ENCODE measurements at regions not wholly inside any gene's neighbourhood (a gene's known extent, or its start where the extent isn't known, plus 50 kb on each side); places are given as distances from the start of the nearest gene placed in this dataset.

DNA sequence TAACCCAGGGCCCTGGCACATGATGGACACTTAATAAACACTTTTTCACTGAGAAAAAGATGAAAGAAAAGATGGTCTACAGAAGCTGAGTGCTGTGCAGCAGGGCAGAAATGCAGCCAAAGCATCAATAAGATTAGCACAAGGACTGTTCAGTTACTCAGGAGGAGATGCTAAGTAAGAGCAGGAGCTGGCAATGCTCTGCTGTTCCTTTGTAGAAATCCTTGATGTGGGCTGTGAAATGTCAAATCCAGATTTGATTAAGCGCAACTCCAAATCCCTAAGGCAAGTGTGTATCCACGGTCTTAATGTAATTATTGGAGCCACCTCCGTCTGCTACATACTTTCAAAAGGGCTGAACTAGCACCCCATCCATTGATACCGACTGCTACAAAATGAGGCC lies 151.8 kb upstream of the BTG1 start:
- no peak for DNase-seq

DNA sequence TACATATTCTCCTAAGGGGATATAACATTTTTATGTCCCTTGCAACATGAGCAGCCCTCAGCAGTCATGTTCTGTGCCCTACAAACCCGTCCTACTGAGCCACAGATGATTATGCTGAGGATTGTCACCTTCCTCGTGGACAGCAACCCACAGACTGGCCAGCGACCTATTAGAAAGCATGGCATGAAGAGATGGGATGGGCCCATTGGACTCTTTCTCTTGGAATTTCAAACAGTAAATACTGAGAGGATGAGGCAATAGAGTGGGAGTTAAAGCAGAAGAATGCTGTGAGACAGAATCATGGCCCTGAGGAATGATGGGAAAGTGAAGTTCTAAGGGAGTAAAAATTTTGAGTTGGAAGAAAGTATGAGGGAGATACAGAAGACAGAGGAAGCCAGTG lies 149.9 kb upstream of the BTG1 start:
- DNase-seq: no peak

DNA sequence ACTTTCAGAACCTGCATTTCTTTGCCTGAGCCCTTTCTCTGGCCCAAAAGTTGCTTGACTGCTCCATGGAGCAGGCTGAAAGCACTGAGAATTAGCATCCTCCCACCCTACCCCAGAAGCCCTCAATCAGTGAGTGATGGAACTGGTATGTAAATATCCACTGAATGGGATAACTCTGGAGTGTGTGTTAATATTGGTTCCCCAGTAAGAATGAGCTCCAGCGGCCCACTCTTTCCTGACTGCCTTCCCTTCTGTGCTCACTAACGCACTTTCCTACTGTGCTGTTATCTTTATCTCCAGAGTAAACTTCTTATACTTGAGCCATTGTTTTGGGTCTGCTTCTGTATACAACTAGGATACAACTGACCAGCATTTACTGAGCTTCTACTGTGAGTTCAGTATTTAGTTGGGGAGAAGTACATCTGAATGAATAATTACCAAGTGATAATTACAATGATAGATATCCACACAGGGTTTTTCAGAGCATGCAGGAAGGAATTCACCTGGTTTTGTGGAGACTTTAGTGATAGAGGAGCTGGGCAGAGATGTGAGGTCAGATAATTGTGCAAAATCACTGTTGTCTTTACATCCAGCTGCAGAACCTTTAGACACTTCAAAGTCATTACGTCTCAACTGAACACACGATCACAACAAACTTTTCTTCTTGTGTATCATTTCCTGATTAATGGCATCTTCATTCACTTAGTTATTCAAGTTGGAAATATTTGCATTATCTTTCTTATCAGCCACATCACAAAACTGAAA lies 149.2 kb upstream of the BTG1 start:
- DNase-seq: no peak

DNA sequence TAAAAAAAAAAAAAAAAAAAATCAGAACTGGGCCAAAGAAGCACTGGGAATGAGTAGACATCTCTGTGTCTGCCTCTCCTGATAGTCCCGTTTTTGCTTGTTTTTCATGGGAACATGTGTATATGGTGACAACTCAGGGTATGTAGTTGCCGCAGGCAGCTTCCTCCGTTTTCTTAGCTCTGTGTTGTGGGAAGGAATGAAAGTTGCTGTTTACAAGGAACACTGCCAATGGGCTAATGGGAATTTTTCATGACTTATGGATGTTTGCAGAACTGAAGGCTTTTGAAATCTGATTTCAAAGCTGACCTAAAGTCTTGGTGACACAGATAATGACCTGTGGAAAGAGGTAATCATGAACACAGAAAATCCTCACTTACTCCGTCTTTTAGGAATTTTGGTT lies 146.4 kb upstream of the BTG1 start:
- DNase-seq: no peak

DNA sequence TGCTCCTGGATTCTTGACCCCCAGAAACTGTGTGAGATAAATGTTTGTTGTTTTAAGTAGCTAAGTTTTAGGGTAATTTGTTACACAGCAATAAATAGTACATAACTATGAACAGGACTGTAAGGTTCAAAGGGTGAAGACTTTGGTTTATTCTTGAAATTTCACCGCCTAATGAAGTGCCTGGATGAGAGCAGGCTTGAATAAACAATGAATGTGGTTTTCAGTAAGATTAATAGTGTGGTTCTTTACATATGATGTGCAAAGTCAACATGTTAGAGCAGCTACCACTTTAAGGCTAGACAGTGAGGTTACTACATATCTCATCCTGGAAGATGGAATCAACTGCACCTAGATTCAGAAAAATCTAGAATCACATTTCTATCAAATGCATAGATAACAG lies 145.2 kb upstream of the BTG1 start:
- DNase-seq: no peak

DNA sequence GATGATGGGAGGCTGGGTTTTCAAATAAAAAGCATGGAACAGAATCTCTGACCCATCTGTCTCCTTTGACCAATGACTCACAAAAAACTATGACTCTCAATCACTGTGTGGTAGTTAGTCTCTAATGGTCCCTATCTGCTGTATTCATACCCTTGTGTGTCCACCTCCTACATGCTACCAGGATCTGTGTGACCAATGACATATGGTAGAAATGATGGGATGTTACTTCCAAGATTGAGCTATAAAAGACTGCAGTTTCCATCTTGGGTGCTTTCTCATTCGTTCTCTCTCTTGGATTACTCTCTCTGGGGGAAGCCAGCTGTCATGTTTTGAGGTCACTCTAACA lies 144.7 kb upstream of the BTG1 start:
- no peak for DNase-seq

DNA sequence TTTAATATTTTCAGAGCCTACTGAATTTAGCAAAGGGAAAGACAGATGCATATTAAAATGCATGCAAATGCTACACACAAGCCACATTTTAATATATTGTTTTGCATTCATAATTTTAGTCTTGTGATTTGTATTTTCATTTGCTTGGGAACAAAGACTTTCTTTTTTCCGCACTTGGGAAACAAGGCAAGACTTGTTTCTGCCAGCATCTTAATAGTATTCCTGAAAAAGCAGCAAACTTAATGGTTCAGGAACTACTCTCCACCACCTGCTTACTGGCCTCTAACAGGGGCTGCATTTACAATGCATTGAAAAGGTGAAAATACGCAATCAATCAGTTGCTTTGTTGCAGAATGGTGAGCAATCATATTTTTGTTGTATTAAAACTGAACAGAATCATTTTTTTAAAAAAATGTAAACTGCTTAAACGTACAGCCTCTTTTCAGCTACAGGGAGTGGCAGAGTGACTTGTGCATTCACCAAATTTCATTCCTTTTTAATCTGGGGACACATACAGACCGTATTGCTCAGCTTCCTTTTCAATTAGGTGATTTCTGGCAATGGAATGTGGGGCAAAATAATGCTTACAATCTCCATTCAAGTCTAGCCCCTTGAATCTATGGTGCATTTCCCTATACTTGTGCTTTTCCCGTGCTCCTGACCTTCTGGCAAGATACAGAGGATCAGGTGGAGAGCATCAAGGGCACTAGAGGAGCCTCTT lies 144.1 kb upstream of the BTG1 start:
- no peak for DNase-seq

DNA sequence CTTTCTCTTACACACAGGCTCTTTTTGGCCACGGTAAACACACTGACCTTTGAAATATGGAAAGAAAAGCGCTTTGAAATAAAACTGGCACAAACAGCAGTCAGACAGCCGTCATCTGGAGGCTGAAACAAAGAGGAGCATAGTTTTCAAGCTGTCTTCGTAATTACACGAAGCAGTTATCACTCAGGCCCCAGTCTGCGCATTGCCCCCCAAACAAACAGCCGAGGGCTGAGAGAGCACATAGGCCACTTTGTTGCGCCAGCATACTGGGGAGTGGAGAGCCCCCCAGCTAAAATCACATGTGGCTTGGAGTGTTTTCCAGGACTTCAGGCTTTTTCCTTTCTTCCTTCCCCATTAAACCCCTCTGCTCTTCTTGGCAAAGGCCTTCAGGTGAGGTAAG lies 142.9 kb upstream of the BTG1 start:
- DNase-seq: no peak

DNA sequence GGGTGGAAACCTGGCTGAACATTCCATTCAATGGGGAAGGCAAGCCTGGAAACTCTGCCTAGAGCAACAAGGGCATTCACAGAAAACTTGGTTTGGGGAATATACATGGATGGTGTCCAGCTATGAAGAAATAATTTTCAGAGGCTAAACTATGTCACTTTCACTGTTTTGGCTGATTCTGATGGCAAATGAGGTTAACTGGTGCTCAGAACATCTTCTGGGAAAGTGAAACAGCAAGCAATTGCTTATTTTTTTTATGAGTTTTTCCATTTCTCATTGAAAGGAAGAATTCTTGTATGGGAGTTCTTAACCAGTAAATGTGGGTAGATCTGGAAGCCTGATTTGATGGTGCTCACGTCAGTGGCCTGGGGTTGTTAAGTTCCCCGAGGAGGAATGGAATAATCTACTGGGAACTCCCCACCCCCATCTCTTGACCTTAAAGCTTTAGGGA lies 132.8 kb upstream of the BTG1 start:
- DNase-seq: no peak

DNA sequence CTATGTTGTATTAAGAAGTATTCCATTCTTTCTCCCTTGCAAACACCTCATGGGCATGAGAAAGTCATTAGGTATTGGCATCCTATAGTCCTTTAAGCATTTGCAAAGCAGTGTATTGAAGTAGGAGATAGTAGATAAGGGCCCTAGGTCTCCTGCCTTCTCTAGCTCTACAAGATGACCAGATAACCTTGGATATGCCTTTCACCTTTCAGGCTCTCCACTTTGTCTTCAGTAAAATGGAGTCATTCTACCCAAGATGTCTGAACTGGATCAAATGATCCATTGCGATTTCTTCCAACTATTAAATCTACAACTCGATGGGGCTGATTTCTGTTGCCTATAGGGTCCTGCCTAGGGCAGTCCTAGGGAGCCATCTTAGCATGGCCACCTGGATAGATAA lies 132.1 kb upstream of the BTG1 start:
- DNase-seq: no peak

DNA sequence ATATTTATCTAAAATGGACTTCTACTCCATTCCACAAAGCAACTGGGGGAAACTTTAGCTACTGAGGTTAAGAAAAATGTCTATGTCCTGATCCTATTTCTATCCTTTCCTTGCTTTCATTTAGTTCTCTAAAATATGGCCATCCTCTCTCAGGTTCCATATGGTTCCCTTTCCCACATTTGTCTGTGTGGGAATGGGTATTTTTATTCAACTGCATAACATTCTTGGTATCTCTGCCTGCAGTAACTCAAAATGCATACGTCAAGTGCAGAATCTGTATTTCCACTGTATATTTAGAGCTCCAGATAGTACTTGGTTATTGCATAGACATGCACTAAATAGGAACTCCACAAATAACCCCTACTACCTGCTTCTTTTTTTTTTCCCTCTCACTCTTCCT lies 130.6 kb upstream of the BTG1 start:
- no peak for DNase-seq

DNA sequence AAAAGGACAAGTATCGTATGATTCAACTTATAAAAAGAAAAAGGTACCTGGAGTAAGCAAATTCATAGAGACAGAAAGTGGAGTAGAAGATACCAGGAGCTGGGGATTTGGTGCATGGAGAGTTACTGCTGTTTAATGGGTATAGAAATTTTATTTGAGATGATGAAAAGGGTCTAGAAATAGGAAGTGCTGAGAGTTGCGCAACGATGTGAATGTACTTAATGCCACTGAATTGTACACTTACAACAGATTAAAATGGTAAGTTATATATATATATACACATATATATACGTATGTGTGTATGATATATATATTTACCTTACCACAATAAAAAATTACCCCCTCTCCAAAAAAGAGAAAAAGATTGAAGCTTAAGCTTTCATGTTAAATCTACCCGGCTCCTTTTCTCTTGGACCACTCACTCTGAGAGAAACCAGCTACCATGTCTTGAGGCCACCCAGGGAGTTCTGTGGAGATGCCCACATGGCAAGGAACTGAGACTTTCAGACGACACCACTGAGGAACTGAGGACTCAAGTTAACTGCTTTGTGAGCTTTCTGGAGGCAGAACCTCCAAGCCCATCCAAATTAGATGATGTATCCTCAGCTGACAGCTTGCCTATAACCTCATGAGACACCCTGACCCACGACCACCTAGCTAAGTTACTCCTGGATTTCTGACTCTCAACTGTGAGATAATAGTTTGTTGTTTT lies 130.0 kb upstream of the BTG1 start:
- no peak for DNase-seq

DNA sequence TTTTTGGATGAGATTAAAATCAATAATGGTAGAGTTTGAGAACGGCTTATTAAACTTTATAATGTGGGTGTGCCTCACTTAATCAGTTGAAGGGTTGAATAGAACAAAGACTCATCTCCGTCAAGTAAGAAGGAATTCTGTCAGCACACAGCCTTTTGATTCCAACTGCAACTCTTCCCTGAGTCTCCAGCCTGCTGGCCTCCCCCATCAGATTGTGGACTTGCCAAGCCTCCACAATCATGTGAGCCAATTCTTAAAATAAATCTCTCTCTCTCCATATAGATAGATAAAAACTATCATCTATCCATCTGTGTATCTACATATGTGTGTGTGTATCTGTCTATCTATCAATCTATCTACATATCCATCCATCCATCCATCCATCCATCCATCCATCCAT lies 127.4 kb upstream of the BTG1 start:
- no peak for DNase-seq

DNA sequence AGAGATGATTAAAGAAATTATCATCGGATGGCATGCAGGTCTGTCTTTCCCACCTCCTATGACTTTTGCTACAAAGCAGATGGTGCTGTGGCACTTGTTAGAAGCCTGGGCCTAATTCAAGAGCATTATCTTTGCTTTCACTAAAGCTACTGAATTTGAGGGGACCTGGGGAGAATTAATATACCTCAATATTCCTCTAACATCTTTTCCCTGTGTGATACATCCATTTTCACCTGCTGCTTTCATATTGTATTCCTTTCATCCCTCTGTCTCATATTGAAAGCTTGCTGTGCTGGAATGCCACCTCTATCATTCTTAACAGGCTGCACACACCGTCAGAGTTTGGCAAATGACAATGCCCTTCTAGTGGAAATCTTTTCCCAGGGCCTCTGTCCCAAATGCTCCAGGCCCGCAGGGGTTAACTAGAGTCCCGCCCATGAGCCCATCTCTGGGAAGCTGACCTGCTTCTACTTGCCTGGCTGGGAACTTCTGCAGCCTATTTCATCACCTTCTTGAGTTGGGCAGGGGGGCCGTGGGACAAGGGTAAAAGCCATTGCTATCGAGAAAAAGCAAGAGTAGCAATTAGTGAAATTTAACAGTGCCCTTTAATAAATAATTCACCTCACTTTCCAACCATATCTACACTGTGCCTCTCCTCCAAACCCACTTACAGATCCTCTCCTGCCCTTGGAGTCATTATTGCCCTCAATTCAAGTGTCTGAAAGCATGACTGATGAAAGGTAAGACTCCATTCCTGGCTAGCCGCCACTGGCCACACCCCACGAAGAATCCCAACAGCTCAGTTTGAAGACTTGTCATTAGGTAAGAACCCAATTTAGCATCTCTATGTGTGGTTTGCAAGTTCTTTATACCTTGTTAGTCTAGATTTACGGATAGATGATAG lies 126.7 kb upstream of the BTG1 start:
- DNase-seq: no peak

DNA sequence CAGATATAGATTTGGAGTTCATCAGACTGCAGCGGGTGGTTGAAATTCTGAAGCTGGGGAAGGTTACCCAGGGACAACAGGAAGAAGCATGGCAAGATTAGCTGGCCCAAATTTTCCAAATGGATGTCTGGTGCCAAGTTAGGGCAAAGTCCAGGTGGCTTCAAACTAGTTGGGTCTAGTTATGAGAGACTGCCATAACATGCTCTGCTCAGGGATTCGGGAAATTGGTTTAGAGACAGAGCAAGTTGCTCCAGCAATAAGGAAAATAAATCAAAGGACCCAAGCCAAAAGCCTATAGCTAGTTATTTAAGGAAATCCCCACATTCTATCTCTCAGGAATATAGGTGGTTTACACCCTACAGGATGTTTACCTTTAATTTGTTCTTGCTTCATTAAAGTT lies 125.7 kb upstream of the BTG1 start:
- no peak for DNase-seq

DNA sequence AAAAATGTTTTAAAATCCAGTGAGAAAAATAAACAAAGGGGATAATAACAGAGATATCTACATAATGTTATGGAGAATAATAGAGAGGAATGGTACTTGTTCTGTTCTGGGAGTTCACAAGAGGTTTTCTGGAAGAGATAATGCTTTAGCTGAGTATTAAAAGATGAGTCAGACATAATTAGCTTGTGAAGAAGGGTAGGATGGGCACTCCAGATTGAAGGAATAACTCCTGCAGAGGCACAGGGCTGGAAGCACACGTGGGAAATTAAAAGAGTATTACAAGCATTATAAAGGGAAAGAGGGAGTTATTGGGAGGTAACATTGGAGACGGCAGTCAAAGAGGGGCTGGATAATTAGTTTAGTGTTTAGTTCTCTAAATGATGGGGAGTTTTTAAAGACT lies 124.9 kb upstream of the BTG1 start:
- no peak for DNase-seq

DNA sequence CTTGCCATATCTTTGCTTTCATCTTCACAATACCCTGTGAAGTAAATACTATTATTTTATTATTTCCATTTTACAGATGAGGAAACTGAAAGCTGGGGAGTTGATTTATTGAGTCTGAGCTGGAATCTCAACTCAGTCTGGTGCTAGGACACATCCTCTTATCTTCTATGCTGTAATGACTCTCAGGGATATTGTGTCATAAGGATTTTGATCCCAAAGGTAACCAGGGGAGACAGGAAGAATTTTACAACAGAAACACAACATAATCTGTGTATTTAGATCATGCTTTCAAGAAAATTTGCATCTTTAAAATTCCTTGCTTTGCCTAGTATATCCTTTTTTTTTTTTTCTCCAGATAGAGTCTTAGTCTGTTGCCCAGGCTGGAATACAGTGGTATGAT lies 123.3 kb upstream of the BTG1 start:
- no peak for DNase-seq

DNA sequence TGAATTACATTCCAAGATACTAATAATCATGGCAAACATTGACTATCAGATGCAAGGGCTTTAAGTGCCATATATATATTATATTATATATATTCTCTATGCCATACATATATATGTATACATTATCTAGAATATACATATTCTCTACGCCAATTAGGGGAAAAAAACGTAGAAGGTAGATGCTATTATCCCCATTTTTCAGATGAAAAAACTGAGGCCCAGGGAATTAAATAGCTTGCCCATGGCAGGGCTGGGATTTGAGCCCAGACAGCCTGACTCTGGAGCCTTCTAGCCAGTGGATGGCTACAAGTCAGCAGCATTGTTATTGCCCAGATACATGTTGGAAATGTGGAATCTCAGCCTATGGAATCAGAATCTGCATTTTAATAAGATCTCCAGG lies 116.0 kb upstream of the BTG1 start:
- DNase-seq: no peak

DNA sequence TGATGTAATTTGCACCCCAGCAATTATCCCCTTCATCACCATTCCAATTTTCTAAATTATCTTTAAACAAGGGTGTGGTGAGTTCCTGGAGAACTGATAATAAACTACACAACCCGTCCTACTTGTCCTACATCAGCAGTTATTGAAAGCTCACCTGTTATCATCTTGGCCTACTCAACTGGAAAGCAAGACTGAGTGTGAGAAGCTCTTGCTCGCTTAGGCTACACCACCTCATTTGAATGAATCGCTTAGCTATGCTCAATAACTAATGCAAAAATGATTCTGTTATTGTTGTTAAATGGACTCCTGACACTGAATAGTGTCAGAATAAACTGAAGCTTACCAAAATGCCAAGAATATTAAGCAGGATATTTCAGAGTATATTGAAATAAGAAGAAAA lies 115.4 kb upstream of the BTG1 start:
- DNase-seq: no peak

DNA sequence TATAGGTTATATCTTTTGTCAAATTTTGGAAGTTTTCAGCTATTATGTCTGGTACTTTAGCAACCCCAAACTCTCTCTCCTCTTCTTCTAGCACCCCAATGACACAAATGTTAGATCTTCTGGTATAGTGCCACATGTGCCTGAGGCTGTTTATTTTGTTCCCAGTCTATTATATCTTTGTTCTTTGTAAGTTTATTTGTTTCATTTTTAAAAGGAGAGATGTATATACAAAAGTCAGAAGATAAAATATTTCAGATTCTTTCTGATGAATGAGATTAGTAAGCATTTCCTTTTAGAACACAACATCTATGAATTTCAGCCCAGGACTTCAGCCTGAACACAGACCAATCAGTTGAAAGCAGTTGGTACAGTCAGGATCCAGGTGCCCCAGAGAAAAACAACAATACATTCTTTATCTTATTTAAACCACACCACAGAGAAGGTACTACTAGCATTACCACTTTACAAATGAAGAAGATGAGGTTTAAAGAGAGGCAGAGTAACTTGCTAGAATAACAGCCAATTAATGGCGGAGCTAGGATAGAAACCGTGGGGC lies 114.1 kb upstream of the BTG1 start:
- DNase-seq: no peak

DNA sequence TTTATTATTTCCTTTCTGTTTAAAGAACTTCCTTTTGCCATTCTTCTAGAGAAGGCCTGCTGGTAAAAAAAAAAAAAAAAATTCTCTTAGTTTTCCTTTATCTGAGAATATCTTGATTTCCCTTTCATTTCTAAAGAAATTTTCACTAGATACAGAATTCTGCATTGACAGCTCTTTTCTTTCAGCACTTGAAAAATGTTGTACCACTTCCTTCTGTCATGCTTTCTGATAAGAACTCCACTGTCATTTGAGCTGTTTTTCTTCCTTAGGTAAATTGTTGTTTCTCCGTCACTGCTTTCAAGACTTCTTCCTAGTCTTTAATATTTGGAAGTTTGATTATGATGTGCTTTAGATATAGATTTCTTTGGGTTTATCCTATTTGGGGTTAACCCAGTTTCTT lies 113.6 kb upstream of the BTG1 start:
- no peak for DNase-seq

DNA sequence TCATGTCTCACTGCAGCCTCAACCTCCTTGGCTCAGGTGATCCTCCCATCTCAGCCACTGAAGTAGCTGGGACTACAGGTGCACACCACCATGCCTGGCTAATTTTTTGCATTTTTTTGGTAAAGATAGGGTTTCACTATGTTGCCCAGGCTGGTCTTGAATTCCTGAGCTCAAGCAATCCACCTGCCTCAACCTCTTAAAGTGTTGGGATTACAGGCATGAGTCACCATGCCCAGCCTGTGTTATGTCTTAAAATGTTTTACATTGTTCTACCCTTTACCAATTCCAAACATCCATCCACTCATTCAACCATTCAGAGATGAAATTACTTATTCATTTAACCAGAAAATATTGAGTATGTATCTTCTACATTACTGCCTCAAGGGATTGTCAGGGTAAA lies 111.6 kb upstream of the BTG1 start:
- DNase-seq: no peak

DNA sequence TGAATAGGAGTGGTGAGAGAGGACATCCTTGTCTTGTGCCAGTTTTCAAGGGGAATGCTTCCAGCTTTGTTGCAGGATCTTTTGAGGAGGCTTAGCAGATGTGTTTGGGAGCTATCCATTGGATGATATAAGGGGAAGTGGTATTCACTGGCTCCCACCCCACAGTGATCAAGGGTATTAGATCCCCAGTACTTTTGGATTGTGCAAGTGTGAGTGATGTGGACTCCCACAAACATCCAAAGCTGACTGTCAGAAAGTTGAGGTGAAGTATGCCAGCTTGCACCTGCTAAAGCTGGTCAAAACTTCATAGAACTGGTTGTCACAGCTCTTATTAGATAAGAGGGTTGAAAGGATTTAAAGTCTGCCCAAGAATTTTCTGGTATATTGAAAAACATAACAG lies 110.1 kb upstream of the BTG1 start:
- no peak for DNase-seq
